GM06990 (cell line): ENCODE measurements at regions not wholly inside any gene's neighbourhood (a gene's known extent, or its start where the extent isn't known, plus 50 kb on each side); places are given as distances from the start of the nearest gene placed in this dataset.

Source experiments
- DNase-seq: peaks from one replicate; pipeline ENCODE4 v3.0.0-alpha.2; 2011; ENCODE audit not compliant: insufficient read length; ENCODE audit errors: extremely low read depth
- H3K27me3 ChIP-seq: replicated peaks from 2 replicates; pipeline ENCODE4 v1.6.0; 2011; ENCODE audit warnings: low read length; ENCODE audit not compliant: control insufficient read depth, insufficient read depth
- H3K36me3 ChIP-seq: 2 replicates; pipeline ENCODE4 v1.5.1; 2011; ENCODE audit warnings: low read length; ENCODE audit not compliant: control insufficient read depth, insufficient read depth
- H3K4me3 ChIP-seq: replicated peaks from 2 replicates; pipeline ENCODE4 v1.5.1; 2011; ENCODE audit warnings: low read depth, mild to moderate bottlenecking, control low read depth, low read length
- CTCF ChIP-seq: IDR thresholded peaks from 2 replicates; pipeline ENCODE4 v1.5.1; 2011; ENCODE audit warnings: low read length, control low read depth, mild to moderate bottlenecking, inconsistent platforms; ENCODE audit not compliant: insufficient read depth, poor library complexity, severe bottlenecking

DNA sequence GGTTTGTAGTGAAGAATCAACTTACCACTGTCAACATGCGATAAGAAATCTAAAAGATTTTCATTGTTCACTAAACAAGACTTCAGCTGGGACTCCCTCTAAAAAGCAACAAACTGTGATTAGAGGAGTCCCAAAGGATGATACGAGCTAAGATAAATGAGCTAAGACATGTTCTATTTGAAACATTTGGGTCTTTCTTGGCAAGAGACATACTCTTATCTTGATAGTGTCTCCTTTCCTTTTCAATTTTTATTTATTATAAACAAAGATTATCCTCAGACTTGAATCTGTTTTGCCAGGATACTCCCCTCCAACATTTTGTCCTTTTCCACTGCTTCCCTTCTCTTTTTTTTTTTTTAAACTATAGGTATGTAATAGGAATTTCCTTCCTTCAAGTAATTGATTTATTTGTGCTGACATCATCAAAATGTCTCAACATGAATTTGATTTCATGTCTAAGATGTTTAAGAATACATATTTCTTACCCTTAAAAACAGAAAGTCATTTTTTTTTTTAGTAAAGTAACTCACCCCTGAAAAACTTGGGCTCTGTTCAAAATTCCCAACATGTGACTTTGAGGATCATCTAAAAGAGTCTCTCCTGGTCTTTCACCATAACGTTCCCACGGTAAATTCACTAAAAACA, 158.4 kb upstream of the NRP1 start:
- Histone ChIP-seq H3K4me3 (no peak overlapping the region), H3K27me3 (no peaks in the 10 kb centered on the region), H3K36me3 (no peaks in the 10 kb centered on the region)
- TF ChIP-seq CTCF, result no peak
- DNase-seq, result no peak

GRCh38 chr10:33489501-33490176, 155.2 kb upstream of the NRP1 start:
- Histone ChIP-seq H3K4me3 (no peak overlapping the region), H3K27me3 (no peaks in the 10 kb centered on the region), H3K36me3 (no peaks in the 10 kb centered on the region)
- TF ChIP-seq CTCF, result no peak
- DNase-seq, result no peak

GRCh38 chr10:33487014-33487776, 152.7 kb upstream of the NRP1 start:
- Histone ChIP-seq H3K4me3 (no peak overlapping the region), H3K36me3 (no peaks in the 10 kb centered on the region), H3K27me3 (no peaks in the 10 kb centered on the region)
- TF ChIP-seq CTCF, result no peak
- DNase-seq, result no peak

- Histone ChIP-seq H3K36me3 (no peaks in the 10 kb centered on the region), H3K4me3 (no peak overlapping the region), H3K27me3 (no peaks in the 10 kb centered on the region)
- TF ChIP-seq CTCF, result no peak
- DNase-seq, result no peak
Measured at GRCh38 chr10:33485276-33485675, 150.8 kb upstream of the NRP1 start.

- no peak for TF ChIP-seq CTCF
- DNase-seq, result no peak
- no peaks in the 10 kb centered on the region for H3K27me3 ChIP-seq
- H3K36me3 ChIP-seq, result no peaks in the 10 kb centered on the region
- H3K4me3 ChIP-seq, result no peak overlapping the region
Measured at GRCh38 chr10:33484787-33485186, 150.3 kb upstream of the NRP1 start.
